Adrenal gland (tissue), 5 donors: ENCODE measurements at regions not wholly inside any gene's neighbourhood (a gene's known extent, or its start where the extent isn't known, plus 50 kb on each side); places are given as distances from the start of the nearest gene placed in this dataset.

Experiments used
- CTCF ChIP-seq, 6 experiments: fragments of 450-650 bp in 4 of 6; fragments of 200-600 bp in 2 of 6; sonication (generic) in 1 of 6; IDR thresholded peaks; 1 replicate in 5 of 6; 2 replicates in 1 of 6; pipeline versions ENCODE4 v1.5.1 to v1.8.0; 2016 to 2021; ENCODE audit warnings: antibody characterized with exemption in 6 of 6, mild to moderate bottlenecking in 2 of 6, moderate library complexity in 1 of 6
- POLR2A ChIP-seq, 2 donors: fragments of 450-650 bp; IDR thresholded peaks; one replicate each; pipeline ENCODE4 v1.6.1; 2017; ENCODE audit warnings: antibody characterized with exemption in 2 of 2, mild to moderate bottlenecking in 2 of 2, moderate library complexity in 1 of 2
- donor health status: DM: no; HTN: no; CAD: no.

- TF ChIP-seq POLR2A (IDR thresholded peaks at IDR 0.05) (no peak), CTCF (IDR thresholded peaks at IDR 0.05) (no peak)
These were observed 190.2 kb upstream of the GK2 start for GRCh38 chr4:79598214-79598613.
